H1 (cell line): ENCODE measurements at regions not wholly inside any gene's neighbourhood (a gene's known extent, or its start where the extent isn't known, plus 50 kb on each side); places are given as distances from the start of the nearest gene placed in this dataset.

Source experiments
- CREB1 ChIP-seq: IDR thresholded peaks from 2 replicates; pipeline ENCODE4 v1.6.1; 2012; ENCODE audit warnings: inconsistent platforms
- NRF1 ChIP-seq: IDR thresholded peaks from 2 replicates; pipeline ENCODE4 v1.6.1; 2011; ENCODE audit warnings: mild to moderate bottlenecking, low read depth, low read length, improper control_type of control experiment
- SRF ChIP-seq: IDR thresholded peaks from 2 replicates; pipeline ENCODE4 v1.6.1; 2011; ENCODE audit warnings: mild to moderate bottlenecking, low read depth, low read length, moderate library complexity
- TEAD4 ChIP-seq: IDR thresholded peaks from 2 replicates; pipeline ENCODE4 v1.6.1; 2012; ENCODE audit warnings: low read depth, low read length, inconsistent platforms, mixed read lengths

DNA sequence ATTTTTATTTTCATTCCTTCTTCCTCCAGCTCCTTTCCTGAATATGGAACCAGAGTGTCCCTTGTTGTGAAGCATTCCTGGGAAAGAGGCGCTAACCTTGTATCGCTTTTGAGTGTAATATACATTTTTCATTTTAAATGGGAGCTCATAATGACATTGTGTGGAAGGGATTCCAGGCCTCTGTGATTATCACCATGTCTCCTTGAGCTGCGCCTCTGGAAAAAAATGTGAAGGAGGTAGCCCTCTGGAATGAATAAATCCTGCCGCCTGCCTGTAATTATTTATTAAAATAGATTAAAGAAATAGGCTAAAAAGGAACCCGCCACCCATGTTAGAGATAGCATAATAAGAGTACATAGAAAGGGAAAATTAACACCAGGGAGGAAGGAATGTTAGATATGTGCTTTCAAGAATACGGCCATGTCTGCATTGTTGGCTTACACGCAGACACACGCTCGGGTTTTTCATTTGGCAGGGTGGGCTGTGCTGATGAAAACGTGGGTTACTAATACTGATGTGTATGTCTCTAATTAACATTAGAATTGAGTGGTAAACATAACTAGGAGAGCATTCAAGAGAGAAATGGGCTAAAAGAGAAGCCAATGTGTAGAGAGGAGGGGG, 138.5 kb downstream of the LINC00237 start (continued):
- TF ChIP-seq NRF1 (no peak), TEAD4 (no peak), SRF (no peak), CREB1 (no peak)
- TF ChIP-seq, all 59 proteins: peak for 0
